ENCODE measurements at regions not wholly inside any gene's neighbourhood (a gene's known extent, or its start where the extent isn't known, plus 50 kb on each side); places are given as distances from the start of the nearest gene placed in this dataset.

- TF ChIP-seq CTCF (IDR thresholded peaks at IDR 0.05) (no peak), POLR2AphosphoS5 (IDR thresholded peaks at IDR 0.05) (no peak)
These were observed 227.9 kb upstream of the SHH start for GRCh38 chr7:156039971-156040677.

Data from breast epithelium (tissue), 3 donors.